ENCODE measurements at regions not wholly inside any gene's neighbourhood (a gene's known extent, or its start where the extent isn't known, plus 50 kb on each side); places are given as distances from the start of the nearest gene placed in this dataset.

- TF ChIP-seq CTCF (IDR thresholded peaks at IDR 0.05; ENCODE audit: control extremely low read depth in 1 of 3, insufficient read depth in 1 of 3, low read depth in 1 of 3, low read length in 3 of 3): no peak
- no peak for TF ChIP-seq EGR1 (IDR thresholded peaks at IDR 0.05; ENCODE audit: borderline replicate concordance, low read depth, low read length)
- no peak for TF ChIP-seq KDM1A (IDR thresholded peaks at IDR 0.05; ENCODE audit: borderline replicate concordance, low read length)
- TF ChIP-seq EZH2 (IDR thresholded peaks at IDR 0.05; ENCODE audit: low read depth, low read length, severe bottlenecking): no peak
- TF ChIP-seq CEBPB (IDR thresholded peaks at IDR 0.05; ENCODE audit: low read depth, low read length): no peak
- no peak for TF ChIP-seq JUND (IDR thresholded peaks at IDR 0.05; ENCODE audit: low read length)
- no peak for TF ChIP-seq USF2 (IDR thresholded peaks at IDR 0.05; ENCODE audit: low read length)
- TF ChIP-seq JUN (IDR thresholded peaks at IDR 0.05; ENCODE audit: low read depth, low read length): no peak
These were observed 136.8 kb upstream of the FMN2 start for GRCh38 chr1:239954836-239955235.

Data from H1 (cell line).